GM12891 (cell line): ENCODE measurements at regions not wholly inside any gene's neighbourhood (a gene's known extent, or its start where the extent isn't known, plus 50 kb on each side); places are given as distances from the start of the nearest gene placed in this dataset.

Experiments
- PAX5 ChIP-seq: IDR thresholded peaks from 2 replicates; pipeline ENCODE4 v1.6.1; 2011; ENCODE audit warnings: low read length, moderate library complexity, mild to moderate bottlenecking; ENCODE audit not compliant: insufficient read depth, severe bottlenecking
- POLR2A ChIP-seq: IDR thresholded peaks from 2 replicates; pipeline ENCODE4 v1.6.1; 2011; ENCODE audit warnings: low read depth, low read length, control low read depth
- POLR2AphosphoS5 ChIP-seq: IDR thresholded peaks from 2 replicates; pipeline ENCODE4 v1.6.1; 2011; ENCODE audit warnings: low read depth, low read length, control low read depth
- SPI1 ChIP-seq: IDR thresholded peaks from 2 replicates; pipeline ENCODE4 v1.6.1; 2011; ENCODE audit warnings: low read depth, low read length, control low read depth
- TAF1 ChIP-seq: IDR thresholded peaks from 2 replicates; pipeline ENCODE4 v1.6.1; 2011; ENCODE audit warnings: low read depth, low read length, control low read depth

DNA sequence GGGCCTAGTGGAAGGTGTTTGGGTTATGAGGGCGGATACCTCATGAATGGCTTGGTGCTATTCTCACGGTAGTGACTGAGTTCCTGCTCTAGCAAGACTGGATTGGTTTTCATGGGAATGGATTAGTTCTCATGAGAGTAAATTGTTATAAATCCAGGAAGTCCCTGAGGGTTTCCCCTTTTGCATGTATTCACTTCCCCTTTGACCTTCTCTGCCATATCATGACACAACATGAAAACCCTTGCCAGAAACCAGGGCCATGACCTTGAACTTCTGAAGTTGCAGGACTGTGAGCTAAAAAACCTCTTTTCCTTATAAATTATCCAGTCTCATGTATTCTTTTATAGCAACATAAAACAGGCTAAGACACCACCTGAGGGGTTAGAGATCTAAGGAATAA, 529.7 kb upstream of the RPS6KA3 start:
- TF ChIP-seq POLR2A (no peak), POLR2AphosphoS5 (no peak), TAF1 (no peak), SPI1 (no peak), PAX5 (no peak)
